ENCODE measurements at regions not wholly inside any gene's neighbourhood (a gene's known extent, or its start where the extent isn't known, plus 50 kb on each side); places are given as distances from the start of the nearest gene placed in this dataset.

- Mint-ChIP-seq H3K9me3 (ENCODE audit: low read depth) (peaks cover 3% of the 10 kb centered on the region), H3K36me3 (ENCODE audit: low read depth) (no peaks in the 10 kb centered on the region), H3K27ac (ENCODE audit: unreplicated experiment) (no peak overlapping the region), H3K4me3 (ENCODE audit: unreplicated experiment) (no peak overlapping the region), H3K4me1 (ENCODE audit: low read depth) (no peaks in the 10 kb centered on the region), H3K27me3 (ENCODE audit: low read depth) (peaks cover 18% of the 10 kb centered on the region)
- TF ChIP-seq CTCF (IDR thresholded peaks at IDR 0.05), result no peak
- no peak for DNase-seq (ENCODE audit: low spot score)
Observed at GRCh38 chr20:61050336-61050890, 201.6 kb upstream of the CDH4 start.

GRCh38 chr20:61052195-61052750, 199.8 kb upstream of the CDH4 start:
- no peak for TF ChIP-seq CTCF (IDR thresholded peaks at IDR 0.05)
- no peak for DNase-seq (ENCODE audit: low spot score)
- Mint-ChIP-seq H3K27me3 (ENCODE audit: low read depth) (peaks cover 16% of the 10 kb centered on the region), H3K4me3 (ENCODE audit: unreplicated experiment) (no peak overlapping the region), H3K9me3 (ENCODE audit: low read depth) (peaks cover 3% of the 10 kb centered on the region), H3K27ac (ENCODE audit: unreplicated experiment) (no peak overlapping the region), H3K36me3 (ENCODE audit: low read depth) (no peaks in the 10 kb centered on the region), H3K4me1 (ENCODE audit: low read depth) (no peaks in the 10 kb centered on the region)

GRCh38 chr20:61052776-61053442, 199.2 kb upstream of the CDH4 start:
- H3K4me3 Mint-ChIP-seq (ENCODE audit: unreplicated experiment), result no peak overlapping the region
- H3K9me3 Mint-ChIP-seq (ENCODE audit: low read depth), result peaks cover 3% of the 10 kb centered on the region
- H3K27me3 Mint-ChIP-seq (ENCODE audit: low read depth), result peaks cover 20% of the 10 kb centered on the region
- H3K4me1 Mint-ChIP-seq (ENCODE audit: low read depth), result no peaks in the 10 kb centered on the region
- no peak overlapping the region for H3K27ac Mint-ChIP-seq (ENCODE audit: unreplicated experiment)
- TF ChIP-seq CTCF (IDR thresholded peaks at IDR 0.05), result no peak
- H3K36me3 Mint-ChIP-seq (ENCODE audit: low read depth), result no peaks in the 10 kb centered on the region
- DNase-seq (ENCODE audit: low spot score), result no peak

DNA sequence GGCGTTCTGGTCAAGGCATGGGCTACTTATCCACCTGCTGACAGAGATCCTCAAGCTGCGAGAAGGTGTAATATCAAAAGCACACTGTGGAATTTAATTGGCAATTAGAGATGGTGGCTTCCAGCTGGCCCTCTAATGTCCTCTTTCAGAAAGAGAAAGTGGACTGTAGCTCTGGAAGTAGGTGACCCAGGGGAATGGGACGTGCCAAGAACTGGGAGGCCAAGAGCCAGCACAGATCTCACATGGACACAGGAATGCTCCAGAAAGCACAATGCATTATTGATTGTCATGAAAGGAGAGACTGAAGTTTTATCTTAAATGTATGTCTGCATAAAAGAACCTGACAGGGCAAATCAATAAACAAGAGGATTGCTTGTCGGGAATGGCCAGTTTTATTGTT, 198.6 kb upstream of the CDH4 start:
- Mint-ChIP-seq H3K27me3 (ENCODE audit: low read depth) (peaks cover 21% of the 10 kb centered on the region), H3K4me3 (ENCODE audit: unreplicated experiment) (no peak overlapping the region), H3K27ac (ENCODE audit: unreplicated experiment) (no peak overlapping the region), H3K36me3 (ENCODE audit: low read depth) (no peaks in the 10 kb centered on the region), H3K4me1 (ENCODE audit: low read depth) (no peaks in the 10 kb centered on the region), H3K9me3 (ENCODE audit: low read depth) (peaks cover 3% of the 10 kb centered on the region)
- no peak for DNase-seq (ENCODE audit: low spot score)
- no peak for TF ChIP-seq CTCF (IDR thresholded peaks at IDR 0.05)

DNA sequence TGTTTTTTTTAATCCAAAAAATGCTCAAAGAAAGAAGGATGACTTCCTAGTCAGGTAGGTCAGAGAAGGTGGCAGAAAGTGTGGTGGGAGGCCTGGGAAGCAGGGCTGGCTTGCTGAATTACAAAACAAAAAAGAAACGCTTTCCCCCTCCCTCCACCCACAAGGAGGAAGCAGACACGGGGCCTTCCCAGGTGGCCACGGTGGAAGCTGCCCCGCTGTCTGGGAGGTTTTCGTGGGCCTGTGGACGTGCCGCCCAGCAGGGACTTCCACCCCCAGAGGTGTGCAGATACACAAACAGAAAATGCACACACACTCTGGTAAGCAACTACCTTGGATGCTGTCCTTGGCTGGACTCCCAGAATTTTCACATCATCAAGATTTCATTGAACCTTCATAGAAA, 198.2 kb upstream of the CDH4 start:
- no peak for TF ChIP-seq CTCF (IDR thresholded peaks at IDR 0.05)
- H3K27me3 Mint-ChIP-seq (ENCODE audit: low read depth), result peaks cover 23% of the 10 kb centered on the region
- H3K27ac Mint-ChIP-seq (ENCODE audit: unreplicated experiment), result no peak overlapping the region
- H3K36me3 Mint-ChIP-seq (ENCODE audit: low read depth), result no peaks in the 10 kb centered on the region
- H3K4me3 Mint-ChIP-seq (ENCODE audit: unreplicated experiment), result no peak overlapping the region
- DNase-seq (ENCODE audit: low spot score), result no peak
- H3K9me3 Mint-ChIP-seq (ENCODE audit: low read depth), result no peaks in the 10 kb centered on the region
- no peaks in the 10 kb centered on the region for H3K4me1 Mint-ChIP-seq (ENCODE audit: low read depth)
